ENCODE measurements at regions not wholly inside any gene's neighbourhood (a gene's known extent, or its start where the extent isn't known, plus 50 kb on each side); places are given as distances from the start of the nearest gene placed in this dataset.

DNA sequence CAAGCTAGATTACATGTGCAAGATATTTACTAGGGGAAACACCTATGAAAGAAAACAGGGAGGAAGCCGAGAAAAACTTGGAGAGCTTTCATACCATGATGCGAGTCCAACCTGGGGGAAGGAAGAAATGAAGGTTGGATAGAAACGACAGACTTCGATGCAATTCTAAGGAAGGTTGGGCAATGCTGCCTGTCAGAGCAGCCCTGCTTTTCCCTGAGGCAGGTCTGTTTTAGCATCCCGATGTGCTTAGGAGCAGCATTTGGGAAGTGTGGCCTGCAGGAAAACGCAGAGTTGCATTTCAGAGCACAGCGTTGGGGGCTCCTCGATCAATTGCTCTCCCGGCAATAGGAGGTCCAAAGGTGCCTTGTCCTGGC, 91.9 kb upstream of the DTNBP1 start:
- no peak for TF ChIP-seq CTCF (IDR thresholded peaks at IDR 0.05; ENCODE audit: low read depth, low read length)
- TF ChIP-seq EZH2phosphoT487 (IDR thresholded peaks at IDR 0.05; ENCODE audit: low read depth), result no peak
